AG10803 (cell line): ENCODE measurements at regions not wholly inside any gene's neighbourhood (a gene's known extent, or its start where the extent isn't known, plus 50 kb on each side); places are given as distances from the start of the nearest gene placed in this dataset.

Experiments
- DNase-seq: peaks from one replicate; pipeline ENCODE4 v3.0.0; 2010; ENCODE audit warnings: low read depth
- H3K4me3 ChIP-seq: 2 replicates; pipeline ENCODE4 v1.5.1; 2011; ENCODE audit warnings: mild to moderate bottlenecking, low read length, control low read depth
- CTCF ChIP-seq: conservative IDR thresholded peaks from 2 replicates; pipeline ENCODE4 v1.5.1; 2011; ENCODE audit warnings: mild to moderate bottlenecking, low read length, control low read depth, inconsistent platforms

- no peak overlapping the region for H3K4me3 ChIP-seq
- TF ChIP-seq CTCF: no peak
- no peak for DNase-seq
Observed at GRCh38 chr2:8027387-8027786, 654.5 kb upstream of the ID2 start.

GRCh38 chr2:8028036-8028435 is 653.8 kb upstream of the ID2 start:
- no peak for TF ChIP-seq CTCF
- DNase-seq: no peak
- no peak overlapping the region for H3K4me3 ChIP-seq

DNA sequence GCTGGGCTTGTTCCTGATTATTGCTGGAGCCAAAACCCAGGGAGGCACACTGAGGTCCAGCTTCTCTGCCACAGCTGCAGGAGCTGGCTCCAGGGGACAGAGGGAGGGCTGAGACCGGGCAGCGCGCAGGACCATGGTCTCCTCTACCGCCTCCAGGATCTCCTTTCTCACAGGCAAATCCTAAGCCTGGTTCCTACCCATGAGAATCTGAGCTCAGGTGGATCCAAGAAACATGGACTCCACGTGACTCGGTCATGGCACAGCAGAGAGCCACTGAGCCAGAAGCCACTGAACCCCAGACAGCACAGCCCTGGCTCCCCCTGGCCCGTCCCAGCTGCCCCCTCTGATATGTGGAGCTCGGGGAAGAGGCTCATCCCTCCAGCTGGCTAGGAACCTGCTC is 653.4 kb upstream of the ID2 start:
- no peak overlapping the region for H3K4me3 ChIP-seq
- TF ChIP-seq CTCF: no peak
- no peak for DNase-seq

- H3K4me3 ChIP-seq: no peak overlapping the region
- DNase-seq: no peak
- TF ChIP-seq CTCF: no peak
Observed at GRCh38 chr2:8028981-8029380, 652.9 kb upstream of the ID2 start.

DNA sequence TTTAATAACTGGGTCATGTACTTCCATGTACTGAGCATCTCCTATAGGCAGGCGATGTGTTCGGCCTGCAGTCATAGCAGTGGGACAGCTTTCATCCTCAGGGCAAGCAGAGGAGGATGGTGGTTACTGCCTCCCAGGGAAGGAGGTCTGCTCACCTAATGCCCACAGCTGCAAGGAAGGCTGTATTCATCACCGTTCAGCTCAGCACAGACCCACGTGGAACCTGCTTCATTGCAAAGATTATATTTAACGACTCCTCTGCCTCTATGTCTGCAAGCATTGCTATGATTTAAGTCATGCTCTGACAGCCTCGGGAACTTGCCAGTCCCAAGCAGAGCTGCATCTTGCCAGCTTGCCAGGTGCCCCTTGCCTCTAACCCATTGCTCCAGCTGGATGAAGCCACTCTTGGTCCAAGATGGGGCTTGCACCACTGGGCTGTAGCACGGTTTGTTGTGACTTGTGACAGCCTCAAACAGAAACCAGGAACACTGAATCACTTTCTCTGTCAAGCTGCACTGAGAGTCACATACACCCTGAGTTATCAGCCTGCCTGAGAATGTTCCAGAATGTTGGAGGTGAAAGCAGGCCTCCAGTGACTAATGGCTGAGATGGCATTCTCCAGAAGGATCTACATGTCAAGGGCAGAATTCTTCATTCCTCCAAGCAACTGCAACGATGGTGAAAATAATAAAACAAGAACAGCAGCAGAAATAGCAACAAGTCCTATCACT is 651.1 kb upstream of the ID2 start:
- no peak overlapping the region for H3K4me3 ChIP-seq
- no peak for DNase-seq
- TF ChIP-seq CTCF: no peak

DNA sequence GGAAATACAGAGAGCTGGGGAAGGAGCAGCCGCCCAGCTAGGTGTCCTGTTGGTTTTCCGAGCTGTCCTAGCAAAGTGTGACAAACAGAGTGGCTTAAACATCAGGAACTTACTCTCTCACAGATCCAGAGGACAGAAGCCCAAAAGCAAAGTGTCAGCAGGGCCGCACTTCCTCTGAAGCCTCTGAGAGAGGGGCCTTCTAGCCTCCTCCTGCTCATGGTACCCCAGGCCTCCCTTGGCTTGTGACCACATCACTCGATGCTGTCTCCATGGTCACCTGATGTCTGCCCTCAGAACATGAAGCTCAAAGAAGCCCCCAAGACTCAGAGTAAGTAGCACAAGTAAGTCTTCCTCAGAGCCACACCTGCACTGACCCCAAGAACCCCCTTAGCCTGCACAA is 650.5 kb upstream of the ID2 start:
- TF ChIP-seq CTCF: no peak
- H3K4me3 ChIP-seq: no peak overlapping the region
- no peak for DNase-seq

DNA sequence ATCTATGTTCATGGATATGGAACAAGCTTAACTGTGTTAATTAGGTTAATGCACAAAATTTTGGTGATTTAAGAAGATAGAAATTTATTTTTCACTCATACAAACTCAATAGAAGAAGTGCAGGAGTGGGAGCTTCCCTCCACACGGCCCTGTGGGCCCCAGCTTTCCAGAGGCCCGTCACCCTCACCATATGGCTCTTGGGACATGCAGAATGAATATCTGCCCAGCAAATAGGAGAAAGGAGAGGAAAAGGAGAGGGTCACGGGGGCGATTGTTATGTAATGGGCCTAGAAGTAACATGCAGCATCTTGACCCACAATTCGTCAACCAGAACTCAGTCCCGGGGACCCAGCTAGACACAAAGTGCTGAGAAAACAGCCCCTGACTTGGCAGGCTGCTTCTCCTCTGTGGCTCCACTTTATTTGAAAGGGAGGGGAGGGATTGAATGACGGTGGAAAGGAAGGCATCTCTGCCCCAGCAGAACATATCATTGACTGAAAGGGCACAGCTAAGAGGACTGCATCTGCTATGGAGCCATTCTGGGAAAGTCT is 648.2 kb upstream of the ID2 start:
- H3K4me3 ChIP-seq: no peak overlapping the region
- DNase-seq: no peak
- TF ChIP-seq CTCF: no peak
